ENCODE measurements at regions not wholly inside any gene's neighbourhood (a gene's known extent, or its start where the extent isn't known, plus 50 kb on each side); places are given as distances from the start of the nearest gene placed in this dataset.

DNA sequence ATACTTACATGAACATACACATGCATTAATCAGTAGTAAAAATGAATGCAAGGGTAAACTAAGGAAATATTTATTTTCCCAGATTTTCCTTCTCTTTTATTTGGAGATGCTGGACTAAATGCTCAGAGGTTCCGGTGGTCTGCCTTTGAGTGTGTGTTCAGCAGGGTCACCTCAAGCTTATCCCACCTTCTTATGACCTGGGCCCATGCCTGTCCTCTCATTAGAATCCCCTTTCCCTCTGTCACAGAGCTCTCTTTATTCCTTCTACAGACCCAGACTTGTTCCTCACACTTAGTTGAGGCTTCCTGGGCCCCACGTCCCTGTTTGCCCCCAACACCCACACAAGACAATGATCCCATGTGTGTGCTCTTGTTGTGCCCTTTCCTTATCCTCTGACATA lies 61.6 kb upstream of the TOP3B start:
- Histone ChIP-seq H3K4me3 (ENCODE audit: low read depth in 1 of 3, low read length in 3 of 3) (no peak overlapping the region), H3K9me3 (ENCODE audit: control insufficient read depth in 4 of 4, low read length in 3 of 4) (no peaks in the 10 kb centered on the region), H3K27ac (ENCODE audit: low read depth in 1 of 2, low read length in 2 of 2) (no peak overlapping the region), H3K4me1 (ENCODE audit: control insufficient read depth in 4 of 4, insufficient read depth in 4 of 4, low read length in 3 of 4) (no peaks in the 10 kb centered on the region), H3K36me3 (ENCODE audit: control insufficient read depth in 4 of 4, insufficient read depth in 3 of 4, low read depth in 1 of 4, low read length in 3 of 4) (no peaks in the 10 kb centered on the region), H3K9ac (ENCODE audit: low read depth in 1 of 2, low read length in 2 of 2) (no peak overlapping the region), H3K27me3 (ENCODE audit: control insufficient read depth in 4 of 4, insufficient read depth in 4 of 4, low read length in 3 of 4) (no peaks in the 10 kb centered on the region)
- DNase-seq (ENCODE audit: low spot score), result no peak
- WGBS, result 63% methylated on average over 2 of the region's 2 CpGs
- TF ChIP-seq YY1 (IDR thresholded peaks at IDR 0.05), result no peak

DNA sequence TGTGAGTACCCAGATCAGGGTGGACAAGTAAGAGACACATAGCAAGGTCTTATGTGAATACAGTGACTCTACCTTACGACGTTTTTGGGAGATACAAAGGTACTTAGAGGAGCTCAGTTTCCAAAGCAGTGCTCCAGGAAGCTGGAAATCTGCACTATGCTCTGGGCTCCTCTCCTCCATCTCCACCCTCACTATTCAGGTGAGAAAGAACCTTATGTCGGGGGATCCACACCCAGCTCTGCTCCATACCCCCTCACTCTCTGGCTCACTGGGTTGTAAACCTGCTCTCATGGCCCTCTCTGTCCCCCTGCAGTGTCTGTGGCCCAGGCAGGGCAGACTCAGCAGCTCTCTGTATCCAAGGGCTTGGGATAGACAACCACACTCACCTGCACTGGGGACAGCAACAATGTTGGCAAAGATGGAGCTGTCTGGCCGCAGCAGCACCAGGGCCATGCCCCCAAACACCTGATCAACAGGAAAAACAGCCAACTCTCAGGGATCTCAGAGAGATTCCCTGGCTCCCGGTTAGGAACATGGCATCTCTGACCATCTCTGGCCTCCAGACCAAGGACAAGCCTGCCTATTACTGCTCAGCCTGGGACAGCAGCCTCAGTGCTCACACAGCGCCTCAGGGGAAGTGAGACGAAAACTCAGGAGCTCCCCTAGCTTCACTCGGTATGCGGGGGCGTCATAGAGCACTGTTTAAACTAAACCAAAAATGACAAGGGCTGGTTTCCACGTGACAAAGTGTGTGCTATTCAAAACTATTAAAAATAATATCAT lies 60.9 kb upstream of the TOP3B start:
- H3K27me3 ChIP-seq (ENCODE audit: control insufficient read depth in 4 of 4, insufficient read depth in 4 of 4, low read length in 3 of 4), result no peaks in the 10 kb centered on the region
- 64% methylated on average over 11 of the region's 11 CpGs for WGBS
- no peaks in the 10 kb centered on the region for H3K4me1 ChIP-seq (ENCODE audit: control insufficient read depth in 4 of 4, insufficient read depth in 4 of 4, low read length in 3 of 4)
- H3K9me3 ChIP-seq (ENCODE audit: control insufficient read depth in 4 of 4, low read length in 3 of 4), result no peaks in the 10 kb centered on the region
- TF ChIP-seq, protein P1, sequence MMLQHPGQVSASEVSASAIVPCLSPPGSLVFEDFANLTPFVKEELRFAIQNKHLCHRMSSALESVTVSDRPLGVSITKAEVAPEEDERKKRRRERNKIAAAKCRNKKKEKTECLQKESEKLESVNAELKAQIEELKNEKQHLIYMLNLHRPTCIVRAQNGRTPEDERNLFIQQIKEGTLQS (IDR thresholded peaks at IDR 0.05), result no peak
- TF ChIP-seq GABPA (IDR thresholded peaks at IDR 0.05 in 1 of 2, conservative IDR thresholded peaks at IDR 0.05 in 1 of 2), result no peak
- TF ChIP-seq FOXA2 (IDR thresholded peaks at IDR 0.05), result no peak
- no peak for TF ChIP-seq FOXA1 (IDR thresholded peaks at IDR 0.05)
- TF ChIP-seq TAF1 (conservative IDR thresholded peaks at IDR 0.05), result no peak
- DNase-seq (ENCODE audit: low spot score), result no peak
- H3K4me3 ChIP-seq (ENCODE audit: low read depth in 1 of 3, low read length in 3 of 3), result no peak overlapping the region
- no peak overlapping the region for H3K27ac ChIP-seq (ENCODE audit: low read depth in 1 of 2, low read length in 2 of 2)
- no peaks in the 10 kb centered on the region for H3K36me3 ChIP-seq (ENCODE audit: control insufficient read depth in 4 of 4, insufficient read depth in 3 of 4, low read depth in 1 of 4, low read length in 3 of 4)
- no peak overlapping the region for H3K9ac ChIP-seq (ENCODE audit: low read depth in 1 of 2, low read length in 2 of 2)

DNA sequence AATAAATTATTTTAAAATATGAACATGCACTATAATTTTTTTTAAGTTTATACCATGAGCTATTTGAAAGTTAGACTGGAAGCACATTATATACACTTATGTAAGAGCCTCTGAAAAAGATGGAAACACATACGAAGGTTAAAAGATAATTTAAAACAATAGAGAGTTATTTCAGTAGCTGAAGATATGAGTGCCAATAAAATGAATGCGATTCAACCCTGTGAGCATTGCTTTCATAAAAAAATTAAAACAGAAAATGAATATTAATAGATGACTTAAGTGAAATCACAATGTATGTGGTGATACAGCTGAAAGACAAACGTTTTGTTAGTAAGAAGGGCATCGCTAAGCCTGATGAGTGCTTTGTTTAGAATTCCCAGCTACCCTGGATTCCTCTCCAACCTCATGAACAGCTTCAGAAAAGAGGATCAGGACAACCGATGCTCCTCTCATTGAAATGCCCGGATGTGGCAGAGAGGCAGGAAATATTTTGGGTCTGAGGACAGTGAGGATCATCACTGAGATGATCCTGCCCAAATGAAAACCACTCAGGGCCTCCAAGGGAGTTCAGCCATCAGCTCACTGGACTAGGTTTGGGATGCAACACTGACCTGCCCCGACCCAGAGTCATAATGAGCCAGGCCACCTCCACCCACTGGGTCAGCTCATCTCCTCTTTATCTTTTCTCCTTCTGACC lies 60.2 kb upstream of the TOP3B start:
- no peak overlapping the region for H3K9ac ChIP-seq (ENCODE audit: low read depth in 1 of 2, low read length in 2 of 2)
- H3K27ac ChIP-seq (ENCODE audit: low read depth in 1 of 2, low read length in 2 of 2), result no peak overlapping the region
- DNase-seq (ENCODE audit: low spot score), result no peak
- TF ChIP-seq FOXA2 (IDR thresholded peaks at IDR 0.05) (no peak), RXRA (IDR thresholded peaks at IDR 0.05) (no peak), NR2F2 (IDR thresholded peaks at IDR 0.05) (no peak), SP1 (IDR thresholded peaks at IDR 0.05) (no peak), FOXA1 (IDR thresholded peaks at IDR 0.05) (no peak), HNF4A (conservative IDR thresholded peaks at IDR 0.05) (no peak), EGR1 (IDR thresholded peaks at IDR 0.05; ENCODE audit: low read depth in 2 of 2) (no peak), RAD21 (IDR thresholded peaks at IDR 0.05) (no peak), YY1 (IDR thresholded peaks at IDR 0.05) (no peak), JUND (IDR thresholded peaks at IDR 0.05) (no peak)
- TF ChIP-seq, protein P2, sequence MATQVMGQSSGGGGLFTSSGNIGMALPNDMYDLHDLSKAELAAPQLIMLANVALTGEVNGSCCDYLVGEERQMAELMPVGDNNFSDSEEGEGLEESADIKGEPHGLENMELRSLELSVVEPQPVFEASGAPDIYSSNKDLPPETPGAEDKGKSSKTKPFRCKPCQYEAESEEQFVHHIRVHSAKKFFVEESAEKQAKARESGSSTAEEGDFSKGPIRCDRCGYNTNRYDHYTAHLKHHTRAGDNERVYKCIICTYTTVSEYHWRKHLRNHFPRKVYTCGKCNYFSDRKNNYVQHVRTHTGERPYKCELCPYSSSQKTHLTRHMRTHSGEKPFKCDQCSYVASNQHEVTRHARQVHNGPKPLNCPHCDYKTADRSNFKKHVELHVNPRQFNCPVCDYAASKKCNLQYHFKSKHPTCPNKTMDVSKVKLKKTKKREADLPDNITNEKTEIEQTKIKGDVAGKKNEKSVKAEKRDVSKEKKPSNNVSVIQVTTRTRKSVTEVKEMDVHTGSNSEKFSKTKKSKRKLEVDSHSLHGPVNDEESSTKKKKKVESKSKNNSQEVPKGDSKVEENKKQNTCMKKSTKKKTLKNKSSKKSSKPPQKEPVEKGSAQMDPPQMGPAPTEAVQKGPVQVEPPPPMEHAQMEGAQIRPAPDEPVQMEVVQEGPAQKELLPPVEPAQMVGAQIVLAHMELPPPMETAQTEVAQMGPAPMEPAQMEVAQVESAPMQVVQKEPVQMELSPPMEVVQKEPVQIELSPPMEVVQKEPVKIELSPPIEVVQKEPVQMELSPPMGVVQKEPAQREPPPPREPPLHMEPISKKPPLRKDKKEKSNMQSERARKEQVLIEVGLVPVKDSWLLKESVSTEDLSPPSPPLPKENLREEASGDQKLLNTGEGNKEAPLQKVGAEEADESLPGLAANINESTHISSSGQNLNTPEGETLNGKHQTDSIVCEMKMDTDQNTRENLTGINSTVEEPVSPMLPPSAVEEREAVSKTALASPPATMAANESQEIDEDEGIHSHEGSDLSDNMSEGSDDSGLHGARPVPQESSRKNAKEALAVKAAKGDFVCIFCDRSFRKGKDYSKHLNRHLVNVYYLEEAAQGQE (IDR thresholded peaks at IDR 0.05), result no peak
- TF ChIP-seq, protein P3, sequence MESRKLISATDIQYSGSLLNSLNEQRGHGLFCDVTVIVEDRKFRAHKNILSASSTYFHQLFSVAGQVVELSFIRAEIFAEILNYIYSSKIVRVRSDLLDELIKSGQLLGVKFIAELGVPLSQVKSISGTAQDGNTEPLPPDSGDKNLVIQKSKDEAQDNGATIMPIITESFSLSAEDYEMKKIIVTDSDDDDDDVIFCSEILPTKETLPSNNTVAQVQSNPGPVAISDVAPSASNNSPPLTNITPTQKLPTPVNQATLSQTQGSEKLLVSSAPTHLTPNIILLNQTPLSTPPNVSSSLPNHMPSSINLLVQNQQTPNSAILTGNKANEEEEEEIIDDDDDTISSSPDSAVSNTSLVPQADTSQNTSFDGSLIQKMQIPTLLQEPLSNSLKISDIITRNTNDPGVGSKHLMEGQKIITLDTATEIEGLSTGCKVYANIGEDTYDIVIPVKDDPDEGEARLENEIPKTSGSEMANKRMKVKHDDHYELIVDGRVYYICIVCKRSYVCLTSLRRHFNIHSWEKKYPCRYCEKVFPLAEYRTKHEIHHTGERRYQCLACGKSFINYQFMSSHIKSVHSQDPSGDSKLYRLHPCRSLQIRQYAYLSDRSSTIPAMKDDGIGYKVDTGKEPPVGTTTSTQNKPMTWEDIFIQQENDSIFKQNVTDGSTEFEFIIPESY (IDR thresholded peaks at IDR 0.05), result no peak
- TF ChIP-seq, protein P4, sequence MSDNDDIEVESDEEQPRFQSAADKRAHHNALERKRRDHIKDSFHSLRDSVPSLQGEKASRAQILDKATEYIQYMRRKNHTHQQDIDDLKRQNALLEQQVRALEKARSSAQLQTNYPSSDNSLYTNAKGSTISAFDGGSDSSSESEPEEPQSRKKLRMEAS (IDR thresholded peaks at IDR 0.05), result no peak
- H3K4me1 ChIP-seq (ENCODE audit: control insufficient read depth in 4 of 4, insufficient read depth in 4 of 4, low read length in 3 of 4), result no peaks in the 10 kb centered on the region
- no peak overlapping the region for H3K4me3 ChIP-seq (ENCODE audit: low read depth in 1 of 3, low read length in 3 of 3)
- H3K27me3 ChIP-seq (ENCODE audit: control insufficient read depth in 4 of 4, insufficient read depth in 4 of 4, low read length in 3 of 4), result no peaks in the 10 kb centered on the region
- H3K9me3 ChIP-seq (ENCODE audit: control insufficient read depth in 4 of 4, low read length in 3 of 4), result no peaks in the 10 kb centered on the region
- no peaks in the 10 kb centered on the region for H3K36me3 ChIP-seq (ENCODE audit: control insufficient read depth in 4 of 4, insufficient read depth in 3 of 4, low read depth in 1 of 4, low read length in 3 of 4)
- WGBS, result 72% methylated on average over 7 of the region's 7 CpGs
